ENCODE measurements at regions not wholly inside any gene's neighbourhood (a gene's known extent, or its start where the extent isn't known, plus 50 kb on each side); places are given as distances from the start of the nearest gene placed in this dataset.

DNA sequence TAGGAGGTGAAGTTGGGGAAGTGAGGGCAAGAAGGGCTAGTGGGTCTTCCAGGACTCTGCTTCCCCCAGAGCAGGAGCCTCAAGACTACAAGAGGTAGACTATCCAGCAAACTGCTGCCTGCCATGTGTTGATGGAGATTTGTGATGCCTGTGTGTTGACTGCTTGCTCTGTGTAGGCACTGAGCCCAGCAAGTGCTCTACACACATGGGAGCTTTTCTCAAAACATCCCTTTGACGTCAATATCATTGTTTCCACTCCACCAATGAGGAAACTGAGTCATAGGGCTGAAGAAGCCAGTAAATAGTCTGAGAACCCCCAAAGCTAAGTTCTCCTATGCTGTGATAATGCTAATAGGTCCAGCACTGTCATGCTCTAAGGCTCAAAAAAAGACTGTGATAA is 207.2 kb upstream of the NFIA start:
- Histone ChIP-seq H3K4me3 (ENCODE audit: extremely low read depth in 1 of 4, insufficient read depth in 2 of 4, low read depth in 3 of 4, low read length in 4 of 4) (no peak overlapping the region), H2AFZ (ENCODE audit: low read length) (no peak overlapping the region), H3K4me2 (ENCODE audit: insufficient read depth in 1 of 2, low read depth in 2 of 2, low read length in 2 of 2) (no peak overlapping the region), H3K27me3 (replicated peaks in 1 of 4; ENCODE audit: control insufficient read depth in 3 of 4, extremely low read depth in 1 of 4, insufficient read depth in 3 of 4, low read length in 3 of 4) (peaks cover 0 to 1% (median 0%) of the 10 kb centered on the region in 4 experiments; a peak in 1 of 7 replicates), H3K79me1 (ENCODE audit: low read depth, low read length) (no peaks in the 10 kb centered on the region), H3K79me2 (ENCODE audit: control insufficient read depth in 1 of 2, insufficient read depth in 2 of 2, low read length in 2 of 2) (no peaks in the 10 kb centered on the region), H3K14ac (ENCODE audit: insufficient read length) (no peak overlapping the region), H4K8ac (ENCODE audit: extremely low read depth, insufficient read depth, low read length) (no peak overlapping the region), H3K56ac (replicated peaks; ENCODE audit: insufficient read length, low read depth, low read length) (no peak overlapping the region), H4K91ac (replicated peaks; ENCODE audit: insufficient read length, low read length) (no peak overlapping the region), H3K9me3 (ENCODE audit: insufficient read depth in 2 of 2, low read depth in 1 of 2, low read length in 1 of 2) (no peaks in the 10 kb centered on the region), H3K23ac (ENCODE audit: insufficient read length) (no peak overlapping the region), H2BK20ac (ENCODE audit: low read length) (no peak overlapping the region), H4K20me1 (replicated peaks in 1 of 2; ENCODE audit: control insufficient read depth in 1 of 2, insufficient read depth in 2 of 2, low read length in 2 of 2) (no peaks in the 10 kb centered on the region), H2BK120ac (replicated peaks; ENCODE audit: low read depth, low read length) (no peak overlapping the region), H2AK5ac (ENCODE audit: low read depth, low read length) (no peak overlapping the region), H3K23me2 (ENCODE audit: low read depth, low read length) (no peaks in the 10 kb centered on the region), H3K18ac (ENCODE audit: extremely low read depth, low read length) (no peak overlapping the region), H2BK5ac (ENCODE audit: low read depth, low read length) (no peak overlapping the region), H2BK15ac (ENCODE audit: low read length) (no peak overlapping the region), H3K9ac (replicated peaks in 1 of 4; ENCODE audit: extremely low read depth in 1 of 4, low read depth in 3 of 4, low read length in 3 of 4) (no peak overlapping the region), H2BK12ac (ENCODE audit: low read depth, low read length) (no peak overlapping the region), H3K4me1 (replicated peaks in 1 of 4; ENCODE audit: control insufficient read depth in 3 of 4, insufficient read depth in 4 of 4, low read length in 3 of 4) (peaks cover 0 to 9% (median 2%) of the 10 kb centered on the region in 4 experiments; a peak in 4 of 7 replicates), H3K36me3 (ENCODE audit: control insufficient read depth in 2 of 4, insufficient read depth in 4 of 4, low read length in 3 of 4) (no peaks in the 10 kb centered on the region), H4K5ac (ENCODE audit: insufficient read length, low read depth, low read length) (no peak overlapping the region), H3K4ac (replicated peaks; ENCODE audit: insufficient read length, low read depth, low read length) (no peak overlapping the region), H3K27ac (ENCODE audit: low read depth, low read length) (no peak overlapping the region)
- FAIRE-seq = no peak
- no peak for DNase-seq (ENCODE audit: low read depth in 1 of 2, low spot score in 2 of 2)
- TF ChIP-seq TCF12 (IDR thresholded peaks at IDR 0.05; ENCODE audit: low read depth, low read length) (no peak), KDM4A (IDR thresholded peaks at IDR 0.05; ENCODE audit: low read depth, low read length, severe bottlenecking) (no peak), TAF7 (optimal IDR thresholded peaks at IDR 0.05; ENCODE audit: borderline replicate concordance, low read depth, low read length) (no peak), EZH2 (IDR thresholded peaks at IDR 0.05; ENCODE audit: low read depth, low read length, severe bottlenecking) (no peak), KDM5A (IDR thresholded peaks at IDR 0.05; ENCODE audit: low read length) (no peak), BRCA1 (IDR thresholded peaks at IDR 0.05; ENCODE audit: low read depth, low read length) (no peak), SP4 (IDR thresholded peaks at IDR 0.05; ENCODE audit: low read length) (no peak)
- TF ChIP-seq, protein P1, sequence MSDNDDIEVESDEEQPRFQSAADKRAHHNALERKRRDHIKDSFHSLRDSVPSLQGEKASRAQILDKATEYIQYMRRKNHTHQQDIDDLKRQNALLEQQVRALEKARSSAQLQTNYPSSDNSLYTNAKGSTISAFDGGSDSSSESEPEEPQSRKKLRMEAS (IDR thresholded peaks at IDR 0.05) = no peak
- ChIA-PET POLR2A (ENCODE audit: partially characterized antibody) (no interaction called here), CTCF (ENCODE audit: partially characterized antibody) (interaction anchor here (0.6 to 0.9 kb wide), 2 partner anchors 10 to 27 kb away, joined by 4 read pairs; no protein-coding TSS in a partner anchor)
- WGBS, 2 experiments (ENCODE audit: extremely low coverage in 1 of 2, insufficient coverage in 1 of 2, insufficient read length in 1 of 2, insufficient replicate concordance in 2 of 2, low coverage in 1 of 2, low lambda C conversion rate in 2 of 2, missing lambda C conversion rate in 1 of 2) = 67% methylated on average over 1 of the region's 1 CpG; no CpG with 5 or more reads in 1 of the 2 experiments
